ENCODE measurements at regions not wholly inside any gene's neighbourhood (a gene's known extent, or its start where the extent isn't known, plus 50 kb on each side); places are given as distances from the start of the nearest gene placed in this dataset.

DNA sequence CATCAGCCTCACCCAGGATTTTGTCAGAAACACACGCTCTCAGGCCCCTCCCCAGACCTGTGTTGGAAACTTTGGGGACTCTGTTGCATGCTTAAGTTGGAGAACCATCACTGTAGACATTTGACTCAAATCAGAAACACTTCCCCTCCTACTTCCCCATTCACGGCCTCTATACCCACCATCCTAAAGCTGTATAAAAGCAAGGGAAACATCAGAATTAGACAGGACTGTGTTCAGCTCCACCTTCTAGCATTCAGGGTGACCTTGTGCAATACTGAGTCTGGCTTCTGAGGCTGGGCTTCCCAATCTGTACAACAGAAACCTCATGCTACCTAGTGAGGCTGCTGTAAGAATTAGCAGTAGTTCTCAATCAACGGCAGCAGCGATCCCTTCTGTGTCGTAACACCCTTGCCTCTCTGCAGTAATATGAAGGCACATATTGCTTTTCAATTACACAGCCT lies 252.3 kb downstream of the LY86 start:
- H3K27ac ChIP-seq (ENCODE audit: low read depth, low read length) = no peak overlapping the region
- H3K4me1 ChIP-seq (ENCODE audit: insufficient read depth, low read length) = no peaks in the 10 kb centered on the region
- H3K27me3 ChIP-seq (ENCODE audit: control insufficient read depth in 1 of 2, insufficient read depth in 2 of 2, low read length in 2 of 2) = no peaks in the 10 kb centered on the region
- no peak overlapping the region for H3K9ac ChIP-seq (ENCODE audit: low read length)
- no peaks in the 10 kb centered on the region for H3K9me3 ChIP-seq (ENCODE audit: low read length)
- no peaks in the 10 kb centered on the region for H3K36me3 ChIP-seq (ENCODE audit: insufficient read depth, low read length)
- no peak overlapping the region for H3K4me3 ChIP-seq (ENCODE audit: low read depth in 1 of 2, low read length in 2 of 2)

DNA sequence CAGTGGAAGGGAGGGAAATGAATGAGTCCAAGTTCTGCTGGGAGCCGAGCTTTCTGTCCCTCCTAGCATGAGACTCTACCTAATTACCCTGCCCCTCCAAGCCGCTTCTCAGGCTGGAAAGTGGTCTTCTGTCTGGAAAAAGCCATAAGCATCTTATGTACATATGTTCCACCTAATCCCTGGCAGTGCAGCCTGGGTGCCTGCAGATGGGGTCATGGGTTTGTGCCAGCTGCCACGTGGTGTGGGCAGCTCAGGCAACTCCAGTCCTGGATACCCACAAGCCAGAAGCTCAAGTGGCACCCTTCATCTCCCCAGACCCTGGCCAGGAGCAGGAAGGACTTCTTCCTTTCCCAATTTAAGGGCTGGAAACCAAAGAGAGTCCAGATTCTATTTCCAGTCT lies 253.1 kb downstream of the LY86 start:
- Histone ChIP-seq H3K9me3 (ENCODE audit: low read length) (no peaks in the 10 kb centered on the region), H3K4me3 (ENCODE audit: low read depth in 1 of 2, low read length in 2 of 2) (no peak overlapping the region), H3K27me3 (ENCODE audit: control insufficient read depth in 1 of 2, insufficient read depth in 2 of 2, low read length in 2 of 2) (no peaks in the 10 kb centered on the region), H3K9ac (ENCODE audit: low read length) (no peak overlapping the region), H3K36me3 (ENCODE audit: insufficient read depth, low read length) (no peaks in the 10 kb centered on the region), H3K27ac (ENCODE audit: low read depth, low read length) (no peak overlapping the region), H3K4me1 (ENCODE audit: insufficient read depth, low read length) (no peaks in the 10 kb centered on the region)

DNA sequence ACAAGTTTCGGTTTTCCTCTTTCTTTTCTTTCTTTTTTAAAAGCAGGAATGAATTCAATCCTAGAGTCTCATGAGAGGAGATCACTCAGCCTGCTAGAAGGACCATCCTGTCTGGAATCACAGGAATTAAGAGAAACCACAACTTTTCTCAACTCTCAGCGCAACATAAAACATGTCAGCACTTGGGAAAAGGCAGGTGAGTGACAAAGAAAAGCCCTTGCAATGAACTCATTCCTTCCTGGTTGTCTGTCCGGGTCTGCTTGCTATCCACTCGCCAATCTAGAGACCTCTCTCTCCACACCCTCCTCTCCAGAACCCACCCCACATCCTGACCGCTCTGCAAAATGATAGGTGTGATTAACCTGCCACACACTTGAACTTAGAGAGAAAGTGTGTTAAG lies 253.8 kb downstream of the LY86 start:
- Histone ChIP-seq H3K36me3 (ENCODE audit: insufficient read depth, low read length) (no peaks in the 10 kb centered on the region), H3K9ac (ENCODE audit: low read length) (no peak overlapping the region), H3K9me3 (ENCODE audit: low read length) (no peaks in the 10 kb centered on the region), H3K27me3 (ENCODE audit: control insufficient read depth in 1 of 2, insufficient read depth in 2 of 2, low read length in 2 of 2) (no peaks in the 10 kb centered on the region), H3K4me1 (ENCODE audit: insufficient read depth, low read length) (no peaks in the 10 kb centered on the region), H3K27ac (ENCODE audit: low read depth, low read length) (no peak overlapping the region), H3K4me3 (ENCODE audit: low read depth in 1 of 2, low read length in 2 of 2) (no peak overlapping the region)

DNA sequence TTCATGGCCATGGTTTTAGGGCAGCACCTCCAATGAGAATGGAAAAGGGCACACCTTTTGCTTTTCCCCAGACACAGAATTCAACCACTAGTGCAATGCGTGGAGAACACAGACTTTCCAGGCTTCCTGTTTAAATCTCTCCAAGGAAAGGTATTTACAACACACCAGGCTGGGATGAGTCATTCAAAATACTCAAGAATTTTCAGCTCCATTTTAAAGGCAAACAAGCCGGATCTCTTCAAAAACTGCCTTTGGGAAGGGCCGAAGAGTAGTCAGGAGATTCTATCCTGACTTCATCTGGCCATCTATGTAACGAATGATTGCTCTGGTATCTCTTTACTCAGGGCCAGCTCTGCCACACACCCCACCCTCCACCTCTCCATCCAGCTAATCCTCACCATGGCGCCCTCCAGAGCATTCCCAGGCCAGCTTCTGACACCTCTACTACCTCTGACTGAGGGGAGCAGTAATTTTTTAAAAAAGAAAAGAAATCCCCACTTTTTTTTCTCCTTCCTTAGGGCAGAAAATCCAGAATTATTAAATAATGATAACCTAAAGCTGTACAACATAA lies 254.6 kb downstream of the LY86 start:
- Histone ChIP-seq H3K36me3 (ENCODE audit: insufficient read depth, low read length) (no peaks in the 10 kb centered on the region), H3K9ac (ENCODE audit: low read length) (no peak overlapping the region), H3K27ac (ENCODE audit: low read depth, low read length) (no peak overlapping the region), H3K27me3 (ENCODE audit: control insufficient read depth in 1 of 2, insufficient read depth in 2 of 2, low read length in 2 of 2) (no peaks in the 10 kb centered on the region), H3K9me3 (ENCODE audit: low read length) (no peaks in the 10 kb centered on the region), H3K4me1 (ENCODE audit: insufficient read depth, low read length) (no peaks in the 10 kb centered on the region), H3K4me3 (ENCODE audit: low read depth in 1 of 2, low read length in 2 of 2) (no peak overlapping the region)

DNA sequence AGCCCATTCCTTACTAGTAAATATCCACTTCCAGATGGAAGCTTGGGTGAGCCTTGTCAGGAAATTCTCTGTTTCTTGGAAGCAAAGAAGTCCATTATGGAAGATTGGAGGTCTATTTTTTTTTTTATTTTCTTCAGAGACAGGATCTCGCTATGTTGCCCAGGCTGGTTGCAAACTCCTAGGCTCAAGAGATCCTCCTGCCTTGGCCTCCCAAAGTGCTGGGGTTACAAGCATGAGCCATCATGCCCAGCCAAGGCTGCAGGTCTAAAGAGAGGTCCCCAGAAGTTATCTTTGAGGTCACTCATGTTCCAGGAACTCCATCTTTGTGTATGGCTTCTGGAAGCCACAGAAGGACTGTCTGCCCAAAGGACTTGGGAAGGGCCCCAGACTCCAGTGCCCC lies 255.3 kb downstream of the LY86 start:
- no peak overlapping the region for H3K27ac ChIP-seq (ENCODE audit: low read depth, low read length)
- H3K4me1 ChIP-seq (ENCODE audit: insufficient read depth, low read length) = no peaks in the 10 kb centered on the region
- no peak overlapping the region for H3K9ac ChIP-seq (ENCODE audit: low read length)
- H3K9me3 ChIP-seq (ENCODE audit: low read length) = no peaks in the 10 kb centered on the region
- H3K4me3 ChIP-seq (ENCODE audit: low read depth in 1 of 2, low read length in 2 of 2) = no peak overlapping the region
- no peaks in the 10 kb centered on the region for H3K36me3 ChIP-seq (ENCODE audit: insufficient read depth, low read length)
- H3K27me3 ChIP-seq (ENCODE audit: control insufficient read depth in 1 of 2, insufficient read depth in 2 of 2, low read length in 2 of 2) = no peaks in the 10 kb centered on the region

DNA sequence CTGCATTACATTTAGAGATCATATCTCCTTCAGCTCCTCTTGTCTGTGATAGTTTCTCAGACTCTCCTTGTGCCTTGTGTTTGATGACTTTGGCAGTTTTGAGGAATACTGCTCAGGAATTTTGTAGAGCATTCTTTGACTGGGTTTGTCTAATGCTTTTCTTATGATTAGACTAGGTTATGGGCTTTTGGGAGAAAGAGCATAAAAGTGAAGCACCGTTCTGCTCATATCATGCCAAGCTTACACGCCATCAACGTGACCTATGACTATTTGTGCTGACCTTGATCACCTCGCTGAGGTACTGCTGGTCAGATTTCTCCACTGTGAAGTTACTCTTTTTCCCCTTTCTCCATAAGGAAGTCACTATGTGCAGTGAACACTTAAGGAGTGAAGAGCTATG lies 256.0 kb downstream of the LY86 start:
- Histone ChIP-seq H3K9ac (ENCODE audit: low read length) (no peak overlapping the region), H3K4me1 (ENCODE audit: insufficient read depth, low read length) (no peaks in the 10 kb centered on the region), H3K27me3 (ENCODE audit: control insufficient read depth in 1 of 2, insufficient read depth in 2 of 2, low read length in 2 of 2) (no peaks in the 10 kb centered on the region), H3K27ac (ENCODE audit: low read depth, low read length) (no peak overlapping the region), H3K36me3 (ENCODE audit: insufficient read depth, low read length) (no peaks in the 10 kb centered on the region), H3K4me3 (ENCODE audit: low read depth in 1 of 2, low read length in 2 of 2) (no peak overlapping the region), H3K9me3 (ENCODE audit: low read length) (no peaks in the 10 kb centered on the region)

DNA sequence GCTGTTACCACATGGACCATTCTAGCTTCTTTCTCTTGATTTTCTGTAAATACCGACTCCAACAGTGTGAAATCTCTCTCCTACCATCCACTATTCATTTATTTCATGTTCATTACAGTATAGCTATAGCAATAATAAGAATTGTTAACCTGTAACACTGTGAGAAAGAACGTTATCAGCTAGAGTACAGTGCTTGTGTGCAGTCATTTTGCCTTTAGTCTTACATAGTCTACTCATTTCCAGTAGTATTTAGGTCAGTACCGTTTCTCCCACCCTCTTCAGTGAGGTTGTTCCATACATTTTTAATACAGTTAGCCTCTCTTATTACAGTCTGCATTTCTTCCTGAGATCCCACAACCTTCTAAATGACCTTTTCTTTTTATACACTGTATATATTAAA lies 257.1 kb downstream of the LY86 start:
- Histone ChIP-seq H3K36me3 (ENCODE audit: insufficient read depth, low read length) (no peaks in the 10 kb centered on the region), H3K4me3 (ENCODE audit: low read depth in 1 of 2, low read length in 2 of 2) (no peak overlapping the region), H3K27ac (ENCODE audit: low read depth, low read length) (no peak overlapping the region), H3K9me3 (ENCODE audit: low read length) (no peaks in the 10 kb centered on the region), H3K9ac (ENCODE audit: low read length) (no peak overlapping the region), H3K27me3 (ENCODE audit: control insufficient read depth in 1 of 2, insufficient read depth in 2 of 2, low read length in 2 of 2) (no peaks in the 10 kb centered on the region), H3K4me1 (ENCODE audit: insufficient read depth, low read length) (no peaks in the 10 kb centered on the region)

DNA sequence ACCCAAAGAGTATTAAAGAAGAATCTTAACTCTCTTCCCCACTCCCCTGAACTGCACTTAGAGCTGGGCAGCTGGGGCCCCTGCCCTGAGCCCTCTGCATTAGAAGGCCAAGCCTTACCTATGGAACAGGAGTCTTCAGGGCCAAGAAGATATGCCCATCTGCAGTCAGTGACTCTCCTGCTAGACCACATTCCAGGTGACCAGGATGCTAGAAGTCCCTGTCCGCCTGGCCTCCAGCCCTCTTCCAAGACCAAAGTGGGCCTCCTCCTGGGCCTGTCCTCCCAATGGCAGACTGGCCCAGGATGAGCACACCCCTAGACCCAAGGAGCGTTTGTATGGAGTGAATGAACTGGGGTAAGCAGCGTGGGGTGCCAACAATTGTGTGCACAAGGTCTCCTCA lies 259.1 kb downstream of the LY86 start:
- no peaks in the 10 kb centered on the region for H3K36me3 ChIP-seq (ENCODE audit: insufficient read depth, low read length)
- H3K27ac ChIP-seq (ENCODE audit: low read depth, low read length) = no peak overlapping the region
- no peak overlapping the region for H3K4me3 ChIP-seq (ENCODE audit: low read depth in 1 of 2, low read length in 2 of 2)
- peaks cover 5% of the 10 kb centered on the region for H3K4me1 ChIP-seq (ENCODE audit: insufficient read depth, low read length)
- H3K27me3 ChIP-seq (ENCODE audit: control insufficient read depth in 1 of 2, insufficient read depth in 2 of 2, low read length in 2 of 2) = no peaks in the 10 kb centered on the region
- no peaks in the 10 kb centered on the region for H3K9me3 ChIP-seq (ENCODE audit: low read length)
- no peak overlapping the region for H3K9ac ChIP-seq (ENCODE audit: low read length)

DNA sequence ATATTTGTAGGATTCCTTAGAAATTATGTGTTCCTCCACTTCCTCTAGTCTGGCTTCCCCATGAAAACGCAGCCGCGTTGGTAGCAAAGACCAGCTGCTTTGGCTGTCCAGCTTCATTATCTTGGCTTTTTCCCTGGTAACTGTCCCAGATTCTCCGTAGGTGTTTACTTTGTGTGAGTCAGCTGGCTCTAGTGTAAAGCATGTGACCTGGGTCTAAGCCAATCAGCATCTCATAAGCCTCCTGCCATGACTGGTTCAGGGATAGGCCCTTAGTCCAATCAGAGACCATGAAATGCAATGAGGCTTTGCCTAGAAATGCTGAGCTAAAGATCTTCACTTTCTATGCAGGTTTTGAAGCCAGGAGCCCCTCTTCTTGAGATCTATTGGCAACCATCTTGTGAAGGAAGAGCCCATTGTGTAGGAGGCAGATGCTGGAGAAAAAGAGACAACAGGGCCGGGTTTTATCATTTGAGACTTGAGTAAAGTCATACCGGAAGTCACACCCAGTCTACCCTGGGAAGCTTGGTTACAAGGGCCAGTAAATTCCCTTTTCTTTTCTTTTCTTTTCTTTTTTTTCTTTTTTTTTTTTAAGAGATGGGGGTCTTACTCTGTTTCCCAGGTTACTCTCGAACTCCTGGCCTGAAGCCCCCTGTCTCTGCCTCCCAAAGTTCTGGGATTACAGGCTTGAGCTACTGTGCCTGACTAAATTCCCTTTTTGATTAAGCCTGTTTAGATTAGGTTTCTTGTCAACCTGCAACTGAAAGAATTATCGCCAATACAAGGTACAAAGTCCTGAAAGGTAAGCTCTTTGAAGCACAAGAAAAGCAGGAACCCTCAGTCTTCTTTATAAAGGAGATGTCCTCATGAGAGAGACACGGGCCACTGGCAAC lies 256.5 kb upstream of the RREB1 start:
- Histone ChIP-seq H3K4me1 (ENCODE audit: insufficient read depth, low read length) (peaks cover 5% of the 10 kb centered on the region), H3K4me3 (ENCODE audit: low read depth in 1 of 2, low read length in 2 of 2) (no peak overlapping the region), H3K36me3 (ENCODE audit: insufficient read depth, low read length) (no peaks in the 10 kb centered on the region), H3K27me3 (ENCODE audit: control insufficient read depth in 1 of 2, insufficient read depth in 2 of 2, low read length in 2 of 2) (no peaks in the 10 kb centered on the region), H3K27ac (ENCODE audit: low read depth, low read length) (peak overlapping the region; percentile 4), H3K9ac (ENCODE audit: low read length) (no peak overlapping the region), H3K9me3 (ENCODE audit: low read length) (no peaks in the 10 kb centered on the region)

DNA sequence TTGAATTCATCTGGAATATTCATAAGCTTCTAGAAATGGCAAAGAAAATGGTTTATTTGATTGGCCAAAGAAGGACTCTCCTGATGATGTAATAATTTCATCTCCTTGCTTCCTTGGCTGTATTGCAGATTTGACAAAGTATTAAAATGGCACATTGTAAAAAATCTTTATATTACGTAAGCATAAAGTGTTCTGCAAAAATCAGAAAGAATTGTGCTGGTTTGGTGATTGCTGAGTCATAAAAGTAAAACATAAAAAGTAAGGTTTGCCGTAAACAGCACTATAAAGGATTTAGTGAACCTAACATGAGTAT lies 255.9 kb upstream of the RREB1 start:
- Histone ChIP-seq H3K9me3 (ENCODE audit: low read length) (no peaks in the 10 kb centered on the region), H3K27me3 (ENCODE audit: control insufficient read depth in 1 of 2, insufficient read depth in 2 of 2, low read length in 2 of 2) (no peaks in the 10 kb centered on the region), H3K4me3 (ENCODE audit: low read depth in 1 of 2, low read length in 2 of 2) (no peak overlapping the region), H3K9ac (ENCODE audit: low read length) (no peak overlapping the region), H3K27ac (ENCODE audit: low read depth, low read length) (no peak overlapping the region), H3K4me1 (ENCODE audit: insufficient read depth, low read length) (peaks cover 5% of the 10 kb centered on the region), H3K36me3 (ENCODE audit: insufficient read depth, low read length) (no peaks in the 10 kb centered on the region)

DNA sequence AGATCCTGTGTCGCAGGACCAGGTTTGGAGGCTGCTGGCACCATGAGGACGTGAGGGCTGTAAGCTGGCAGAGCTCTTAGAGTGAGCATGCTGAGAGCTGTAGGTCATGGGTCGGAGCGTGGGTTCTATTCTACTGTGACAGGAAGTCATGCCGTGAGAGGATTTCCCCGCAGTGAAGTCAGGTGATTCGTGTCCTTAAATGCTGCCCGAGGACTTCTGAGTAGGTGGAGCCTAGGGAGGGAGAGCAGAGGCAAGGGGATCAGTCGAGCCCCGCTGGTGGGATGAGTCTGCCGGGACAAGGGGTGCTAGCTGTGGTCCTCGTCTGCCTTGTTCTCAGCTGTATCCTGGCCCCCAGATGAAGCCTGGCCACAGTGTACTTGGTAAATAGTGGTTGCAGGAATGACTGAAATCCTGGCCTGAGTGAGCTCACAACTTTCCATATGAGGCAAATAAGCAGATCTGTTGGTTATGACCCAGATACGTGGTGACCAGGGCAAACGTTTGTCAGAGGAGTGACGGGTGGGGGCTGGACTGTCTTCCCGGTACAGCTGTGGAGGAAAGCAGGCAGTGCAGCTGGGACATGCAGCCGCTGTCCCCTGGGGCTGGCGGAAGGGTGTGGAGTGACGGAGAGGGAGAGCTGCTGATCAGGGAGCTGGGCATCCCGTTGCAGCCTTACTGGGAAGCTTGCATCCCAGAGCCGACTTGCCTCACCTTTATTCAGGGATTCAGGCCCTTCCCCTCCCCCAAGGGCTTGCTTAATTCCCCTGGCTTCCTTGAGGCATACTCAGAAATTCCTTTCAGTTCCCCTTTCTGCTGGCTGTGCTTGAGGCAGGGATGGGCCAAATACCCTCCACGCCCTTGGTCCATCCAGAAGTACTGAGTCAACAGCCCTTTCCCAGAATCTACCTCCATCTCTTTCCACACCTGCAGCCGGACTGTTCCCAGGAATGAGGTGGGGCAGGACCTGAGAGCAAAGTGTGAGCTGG lies 250.9 kb upstream of the RREB1 start:
- H3K4me1 ChIP-seq (ENCODE audit: insufficient read depth, low read length) = no peaks in the 10 kb centered on the region
- H3K36me3 ChIP-seq (ENCODE audit: insufficient read depth, low read length) = no peaks in the 10 kb centered on the region
- no peak overlapping the region for H3K27ac ChIP-seq (ENCODE audit: low read depth, low read length)
- no peaks in the 10 kb centered on the region for H3K9me3 ChIP-seq (ENCODE audit: low read length)
- H3K9ac ChIP-seq (ENCODE audit: low read length) = no peak overlapping the region
- H3K27me3 ChIP-seq (ENCODE audit: control insufficient read depth in 1 of 2, insufficient read depth in 2 of 2, low read length in 2 of 2) = no peaks in the 10 kb centered on the region
- H3K4me3 ChIP-seq (ENCODE audit: low read depth in 1 of 2, low read length in 2 of 2) = no peak overlapping the region
